Fibroblast of lung (primary cell): ENCODE measurements at regions not wholly inside any gene's neighbourhood (a gene's known extent, or its start where the extent isn't known, plus 50 kb on each side); places are given as distances from the start of the nearest gene placed in this dataset.

Experiments
- CTCF ChIP-seq, 2 donors: IDR thresholded peaks in 1 of 2; conservative IDR thresholded peaks in 1 of 2; 1 replicate in 1 of 2; 2 replicates in 1 of 2; pipeline ENCODE4 v1.5.1; 2011 to 2012; ENCODE audit warnings: low read length in 2 of 2, control low read depth in 1 of 2, inconsistent platforms in 1 of 2, low read depth in 1 of 2, mild to moderate bottlenecking in 1 of 2
- EZH2 ChIP-seq: IDR thresholded peaks from 2 replicates; pipeline ENCODE4 v1.5.1; 2012; ENCODE audit warnings: low read length, control low read depth, mild to moderate bottlenecking; ENCODE audit errors: missing control alignments

DNA sequence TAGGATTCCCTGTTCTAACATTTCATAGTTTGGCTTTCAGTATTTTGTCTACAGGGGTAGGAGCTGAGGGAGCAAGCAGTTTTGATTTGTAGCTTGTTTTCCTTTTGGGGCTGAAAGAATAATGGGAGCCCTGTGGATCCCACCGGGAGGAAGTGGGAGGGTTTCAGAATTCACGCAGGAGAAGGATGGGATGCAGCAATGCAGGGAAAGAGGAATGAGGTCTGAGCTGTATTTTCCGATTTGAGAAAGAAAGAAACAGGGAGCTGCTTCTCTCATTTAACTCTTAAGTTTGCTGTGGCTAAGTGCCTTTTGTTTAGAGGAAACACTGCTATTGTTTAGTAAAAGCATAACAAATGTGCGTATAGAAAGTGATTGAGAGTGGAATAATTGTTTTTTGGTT is 141.0 kb downstream of the ADCYAP1 start:
- TF ChIP-seq CTCF (conservative IDR thresholded peaks at IDR 0.05 in 1 of 2, IDR thresholded peaks at IDR 0.05 in 1 of 2; ENCODE audit: low read depth in 1 of 2, low read length in 2 of 2) (no peak), EZH2 (no peak)
